Sigmoid colon (tissue), 6 donors: ENCODE measurements at regions not wholly inside any gene's neighbourhood (a gene's known extent, or its start where the extent isn't known, plus 50 kb on each side); places are given as distances from the start of the nearest gene placed in this dataset.

Source experiments
- DNase-seq: peaks from one replicate; pipeline ENCODE4 v3.0.0-alpha.2; 2019
- H3K27ac ChIP-seq, 4 donors: fragments of 200-600 bp; sonication (generic); one replicate each; pipeline ENCODE4 v1.5.1; 2016 to 2019; ENCODE audit warnings: mild to moderate bottlenecking in 1 of 4
- H3K27me3 ChIP-seq, 3 donors: fragments of 200-600 bp; sonication (generic); one replicate each; pipeline ENCODE4 v1.5.1; 2019; ENCODE audit warnings: mild to moderate bottlenecking in 1 of 3
- H3K36me3 ChIP-seq, 4 donors: fragments of 200-600 bp; sonication (generic); one replicate each; pipeline ENCODE4 v1.5.1; 2016 to 2019
- H3K4me1 ChIP-seq, 4 donors: fragments of 200-600 bp; sonication (generic); one replicate each; pipeline ENCODE4 v1.5.1; 2017 to 2019
- H3K4me3 ChIP-seq, 4 donors: fragments of 200-600 bp; sonication (generic); one replicate each; pipeline ENCODE4 v1.5.1; 2017 to 2019; ENCODE audit warnings: mild to moderate bottlenecking in 2 of 4, moderate library complexity in 1 of 4
- H3K9me3 ChIP-seq, 4 donors: fragments of 200-600 bp in 3 of 4; sonication (generic) in 3 of 4; one replicate each; pipeline versions ENCODE4 v1.5.1 to v1.6.1; 2013 to 2019
- CTCF ChIP-seq, 4 experiments: fragments of 450-650 bp in 3 of 4; fragments of 200-600 bp in 1 of 4; IDR thresholded peaks; one replicate each; pipeline ENCODE4 v1.5.1; 2016 to 2019; ENCODE audit warnings: antibody characterized with exemption in 4 of 4, mild to moderate bottlenecking in 3 of 4, moderate library complexity in 2 of 4
- EP300 ChIP-seq, 4 donors: sonication (generic); formaldehyde crosslinking; IDR thresholded peaks; one replicate each; pipeline ENCODE4 v1.6.1; 2017; ENCODE audit warnings: antibody characterized with exemption in 4 of 4
- POLR2A ChIP-seq, 2 donors: fragments of 450-650 bp; IDR thresholded peaks; one replicate each; pipeline ENCODE4 v1.6.1; 2016; ENCODE audit warnings: antibody characterized with exemption in 2 of 2, mild to moderate bottlenecking in 2 of 2, moderate library complexity in 2 of 2
- POLR2AphosphoS5 ChIP-seq, 4 donors: sonication (generic); formaldehyde crosslinking; IDR thresholded peaks; one replicate each; pipeline ENCODE4 v1.6.1; 2017; ENCODE audit warnings: antibody characterized with exemption in 4 of 4
- WGBS, 2 donors: extraction: QIAGEN DNeasy Blood & Tissue Kit; methylation state at CpG; one replicate each; pipeline ENCODE4 v1.1.7; 2013; 5-methylcytosine and 5-hydroxymethylcytosine counted together
- intact Hi-C: fragments of 100-400 bp; cut with DNase I; formaldehyde crosslinking; loops from one replicate; pipeline ENCODE4 v1.15.1; 2023
- donor health status: healthy with polysubstance abuse.
- donor health status: healthy.

GRCh38 chr5:68041293-68041692, 174.3 kb upstream of the PIK3R1 start:
- DNase-seq: no peak
- Histone ChIP-seq H3K36me3 (no peaks in the 10 kb centered on the region), H3K27me3 (no peaks in the 10 kb centered on the region), H3K4me1 (no peaks in the 10 kb centered on the region), H3K4me3 (no peak overlapping the region), H3K27ac (no peak overlapping the region), H3K9me3 (no peaks in the 10 kb centered on the region)
- no peak for TF ChIP-seq EP300 (IDR thresholded peaks at IDR 0.05)
- TF ChIP-seq POLR2A (IDR thresholded peaks at IDR 0.05): no peak
- no peak for TF ChIP-seq CTCF (IDR thresholded peaks at IDR 0.05)
- no peak for TF ChIP-seq POLR2AphosphoS5 (IDR thresholded peaks at IDR 0.05)
- intact Hi-C loops: no loop called here
- WGBS, 2 donors: 71 to 85% methylated on average over 8 of the region's 8 CpGs

- intact Hi-C loops: loop anchor here (10.0 kb wide), 1 partner anchor 117 kb away; no protein-coding TSS in a partner anchor
- TF ChIP-seq EP300 (IDR thresholded peaks at IDR 0.05) (no peak), POLR2AphosphoS5 (IDR thresholded peaks at IDR 0.05) (no peak), POLR2A (IDR thresholded peaks at IDR 0.05) (no peak), CTCF (IDR thresholded peaks at IDR 0.05) (no peak)
- H3K27me3 ChIP-seq: no peaks in the 10 kb centered on the region
- peaks cover 0 to 23% (median 16%) of the 10 kb centered on the region in 4 donors for H3K4me1 ChIP-seq
- H3K36me3 ChIP-seq: no peaks in the 10 kb centered on the region
- no peak overlapping the region for H3K4me3 ChIP-seq
- 86 to 88% methylated on average over 6 of the region's 6 CpGs for WGBS, 2 donors
- H3K27ac ChIP-seq: no peak overlapping the region
- H3K9me3 ChIP-seq: no peaks in the 10 kb centered on the region
- DNase-seq: no peak
Observed at GRCh38 chr5:68037546-68037945, 178.0 kb upstream of the PIK3R1 start.

- TF ChIP-seq POLR2A (IDR thresholded peaks at IDR 0.05) (no peak), CTCF (IDR thresholded peaks at IDR 0.05) (no peak), POLR2AphosphoS5 (IDR thresholded peaks at IDR 0.05) (no peak), EP300 (IDR thresholded peaks at IDR 0.05) (no peak)
- no peaks in the 10 kb centered on the region for H3K27me3 ChIP-seq
- DNase-seq: no peak
- H3K27ac ChIP-seq: no peak overlapping the region
- intact Hi-C loops: loop anchor here (10.0 kb wide), 1 partner anchor 121 kb away; no protein-coding TSS in a partner anchor
- no peaks in the 10 kb centered on the region for H3K9me3 ChIP-seq
- no peaks in the 10 kb centered on the region for H3K36me3 ChIP-seq
- H3K4me1 ChIP-seq: peaks cover 0 to 26% (median 17%) of the 10 kb centered on the region in 4 donors
- WGBS, 2 donors: 48 to 88% methylated on average over 4 of the region's 4 CpGs
- H3K4me3 ChIP-seq: no peak overlapping the region
Observed at GRCh38 chr5:68033961-68034571, 181.5 kb upstream of the PIK3R1 start.

- no peak for DNase-seq
- Histone ChIP-seq H3K27me3 (no peaks in the 10 kb centered on the region), H3K9me3 (no peaks in the 10 kb centered on the region), H3K4me1 (peaks cover 0 to 36% (median 27%) of the 10 kb centered on the region in 4 donors), H3K4me3 (no peak overlapping the region), H3K36me3 (no peaks in the 10 kb centered on the region), H3K27ac (no peak overlapping the region)
- intact Hi-C loops: loop anchor here (10.0 kb wide), 1 partner anchor 122 kb away; no protein-coding TSS in a partner anchor
- WGBS, 2 donors: 72 to 85% methylated on average over 5 of the region's 5 CpGs
- no peak for TF ChIP-seq EP300 (IDR thresholded peaks at IDR 0.05)
- no peak for TF ChIP-seq POLR2A (IDR thresholded peaks at IDR 0.05)
- TF ChIP-seq POLR2AphosphoS5 (IDR thresholded peaks at IDR 0.05): no peak
- no peak for TF ChIP-seq CTCF (IDR thresholded peaks at IDR 0.05)
Observed at GRCh38 chr5:68033029-68033428, 182.5 kb upstream of the PIK3R1 start.
